ENCODE measurements at regions not wholly inside any gene's neighbourhood (a gene's known extent, or its start where the extent isn't known, plus 50 kb on each side); places are given as distances from the start of the nearest gene placed in this dataset.
"Not testable (repeated sequence)": the region's sequence is repeated elsewhere in the genome, so short reads cannot be mapped to it uniquely, and the experiment has no call there.

DNA sequence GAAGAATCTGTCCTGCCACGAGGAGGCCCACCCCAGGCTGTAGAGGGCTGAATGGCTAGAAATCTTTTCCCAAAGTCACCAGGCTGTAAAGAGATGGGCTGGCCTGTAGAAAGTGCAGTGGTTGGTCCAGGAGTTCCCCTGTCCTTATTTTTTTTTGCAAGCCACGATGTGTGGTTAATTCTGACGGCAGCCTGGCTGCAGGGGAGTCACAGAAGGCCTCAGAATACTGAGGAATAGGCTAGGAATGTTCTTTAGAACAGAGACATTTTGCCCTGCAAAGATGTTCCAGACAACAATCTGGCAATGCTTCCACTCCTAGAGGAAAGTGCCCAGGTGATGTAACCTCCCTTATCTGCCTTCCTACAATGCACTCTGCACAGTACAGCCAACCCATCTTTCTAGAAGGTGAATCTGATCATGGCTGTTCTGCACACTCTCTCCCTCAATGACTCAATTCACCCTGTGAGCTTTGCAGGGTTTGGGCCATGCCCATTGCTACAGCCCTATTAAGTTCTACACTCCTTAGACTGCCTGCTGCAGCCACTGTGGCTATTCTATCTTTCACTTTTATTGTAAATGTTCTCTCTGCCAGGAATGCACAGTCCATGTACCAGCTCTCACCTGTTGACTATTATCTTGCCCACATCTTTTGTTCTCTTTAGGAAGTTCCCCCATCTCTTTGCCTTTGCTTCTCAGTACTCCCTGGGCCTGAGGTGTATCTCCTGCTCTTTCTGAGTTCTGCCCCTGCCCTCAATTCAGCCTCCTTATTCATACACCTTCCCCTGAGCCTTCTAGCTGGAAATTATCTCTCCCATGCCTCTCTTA is 377.8 kb upstream of the CLINT1 start:
- no peak for DNase-seq

DNA sequence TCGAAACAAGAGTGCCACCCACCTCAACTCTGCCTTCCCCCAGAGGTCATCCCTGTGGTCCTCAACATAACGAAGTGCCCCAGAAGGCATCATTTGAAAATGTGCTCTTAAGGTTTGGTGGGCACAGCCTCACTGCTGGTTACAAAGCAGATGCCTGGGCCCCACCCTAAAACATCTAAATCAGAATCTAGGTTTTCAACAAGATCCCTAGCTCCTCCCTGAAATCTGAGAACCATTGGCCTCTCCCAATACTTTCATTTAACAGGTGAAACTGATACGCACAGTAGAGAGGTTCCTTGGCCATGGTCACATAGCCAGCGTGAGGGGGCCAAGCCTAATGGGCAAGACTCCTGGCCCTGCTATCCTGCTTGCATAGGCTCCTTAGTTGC is 376.2 kb upstream of the CLINT1 start:
- DNase-seq = no peak

DNA sequence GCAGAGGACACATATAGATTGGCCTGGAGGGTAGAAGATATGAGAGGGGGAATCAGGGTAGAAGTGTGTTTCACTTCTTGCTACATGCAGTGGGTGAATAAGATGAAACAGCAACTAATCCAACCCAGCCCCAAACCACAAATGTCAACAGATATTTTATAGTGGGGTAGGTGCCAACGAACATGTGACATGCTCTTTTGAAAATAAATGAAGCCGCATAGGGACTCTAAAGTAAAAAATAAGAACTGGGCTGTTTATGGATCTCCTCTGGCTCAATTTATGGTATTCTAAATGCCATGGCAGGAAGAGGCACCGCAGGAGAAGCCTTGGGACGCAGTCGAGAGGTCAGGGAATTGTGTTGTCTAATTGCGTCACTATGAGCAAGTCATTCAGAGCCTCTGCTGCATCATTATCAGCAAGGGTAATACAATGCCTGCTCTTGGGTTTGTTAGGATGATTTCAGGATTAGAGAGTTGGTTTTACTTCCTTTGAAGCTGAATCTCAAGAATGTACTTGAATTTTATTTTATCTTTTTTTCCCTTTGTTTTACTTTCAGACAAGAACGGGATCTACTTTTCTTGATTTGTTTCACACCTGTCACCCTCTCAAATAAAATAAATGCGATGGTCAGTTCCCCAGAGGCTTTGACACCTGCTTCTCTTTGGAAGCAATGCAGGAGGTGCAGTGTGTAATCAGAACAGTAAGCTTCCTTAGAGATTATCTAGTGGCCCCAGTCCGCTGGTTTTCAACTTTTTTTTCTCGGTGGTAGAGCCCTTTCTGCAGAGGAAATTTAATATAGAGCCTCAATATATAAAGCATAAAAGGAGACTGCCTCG is 375.6 kb upstream of the CLINT1 start:
- DNase-seq = no peak

DNA sequence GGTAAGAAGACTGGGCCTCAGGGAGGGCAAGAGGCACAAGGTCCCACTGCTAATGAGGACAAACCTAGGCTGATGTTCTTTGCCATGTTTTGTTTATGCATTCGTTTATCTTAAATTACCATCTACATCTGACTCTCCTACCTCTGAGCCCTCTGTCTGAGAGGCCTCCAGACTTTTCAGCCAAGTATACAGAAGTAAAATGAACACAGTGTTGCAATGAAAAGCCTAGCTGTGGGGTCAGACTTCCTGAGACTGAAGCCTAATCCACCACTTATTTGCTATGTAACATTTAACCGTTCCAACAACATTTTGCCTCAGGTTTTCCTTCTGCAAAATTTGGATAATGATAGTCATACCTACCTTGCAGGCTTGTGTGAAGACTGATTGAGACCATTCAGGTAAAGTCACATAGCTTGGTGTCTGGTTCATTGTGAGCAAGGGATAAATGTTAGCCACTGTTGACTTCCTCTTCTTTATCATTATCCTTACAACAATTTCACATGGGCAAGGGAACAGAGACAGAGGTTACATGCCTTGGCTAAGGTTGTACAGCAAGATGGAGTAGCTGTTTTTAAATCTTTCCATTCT is 374.9 kb upstream of the CLINT1 start:
- DNase-seq = no peak

DNA sequence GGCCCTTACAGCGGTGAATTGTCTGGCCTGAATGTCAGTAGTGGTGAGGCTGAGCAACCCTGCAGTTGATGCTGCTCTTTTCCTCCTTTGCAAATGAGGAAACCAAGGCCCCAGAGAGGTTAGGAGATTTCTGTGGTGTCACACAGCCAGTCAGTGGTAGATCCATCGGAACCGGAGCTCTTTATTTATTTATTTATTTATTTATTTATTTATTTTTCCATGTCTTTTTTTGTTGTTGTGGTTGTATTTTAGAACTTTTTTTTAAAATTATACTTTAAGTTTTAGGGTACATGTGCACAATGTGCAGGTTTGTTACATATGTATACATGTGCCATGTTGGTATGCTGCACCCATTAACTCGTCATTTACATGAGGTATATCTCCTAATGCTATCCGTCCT is 368.4 kb upstream of the CLINT1 start:
- DNase-seq = not testable (repeated sequence)

DNA sequence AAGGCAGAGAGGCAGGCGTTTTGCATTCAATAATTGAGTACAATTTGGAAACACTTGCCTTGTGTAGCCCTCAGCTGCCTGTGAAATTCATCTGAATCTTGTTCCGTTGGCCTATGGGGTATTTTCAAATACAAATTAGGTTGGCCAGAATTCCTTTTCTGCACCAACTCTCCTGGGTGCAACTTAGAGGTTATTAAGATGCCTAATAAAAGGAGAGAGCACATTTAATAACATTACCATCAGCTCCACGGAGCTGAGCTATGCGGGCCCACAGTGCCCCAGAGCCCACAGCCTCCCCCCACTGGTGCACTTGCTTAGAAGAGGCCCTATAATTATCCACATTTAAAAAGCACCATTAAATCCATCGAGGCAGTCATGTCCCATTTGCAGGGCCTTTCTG is 367.6 kb upstream of the CLINT1 start:
- DNase-seq = no peak

DNA sequence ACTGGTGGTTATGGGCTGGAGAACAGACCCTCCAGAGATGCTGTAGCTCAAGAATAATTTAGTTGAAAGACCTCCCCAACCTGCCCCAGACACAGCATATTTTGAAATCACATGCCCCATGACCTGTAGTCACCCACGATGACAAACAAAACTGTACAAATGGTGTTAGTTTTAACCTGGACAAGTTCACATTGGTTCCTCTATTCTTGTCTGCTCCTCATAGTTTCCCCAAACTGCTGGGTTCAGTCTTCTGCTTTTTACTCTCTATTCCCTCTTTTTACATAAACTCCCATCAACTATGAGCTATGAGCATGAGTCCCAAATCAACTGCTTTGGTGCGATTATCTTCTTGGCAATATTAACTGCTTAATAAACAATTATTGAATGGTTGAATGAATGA is 365.3 kb upstream of the CLINT1 start:
- no peak for DNase-seq

DNA sequence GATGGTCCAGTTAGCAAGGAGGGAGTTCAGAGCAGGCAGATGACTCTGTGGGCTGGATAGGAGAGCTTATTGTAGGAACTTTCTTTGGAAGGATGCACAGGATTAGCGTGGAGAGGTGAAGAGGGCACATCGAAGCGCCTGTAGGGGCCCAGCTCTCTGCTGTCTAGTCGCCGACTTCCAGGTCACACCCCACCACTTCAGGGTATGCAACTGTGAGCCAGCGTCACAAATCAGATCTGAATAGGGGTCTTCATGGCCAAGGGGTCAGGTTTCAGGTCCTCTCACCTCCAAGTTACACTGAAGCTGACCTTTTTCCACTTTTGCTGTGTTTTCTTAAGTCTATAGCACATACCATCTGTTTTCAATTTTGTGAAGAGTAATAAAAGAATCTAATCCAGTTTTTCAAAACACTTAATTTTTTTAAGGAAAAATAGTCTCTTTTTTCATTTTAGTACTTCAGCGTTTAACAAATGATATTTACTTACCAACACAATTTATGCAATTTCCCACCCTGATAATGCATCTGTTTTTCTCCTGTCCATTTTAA is 364.2 kb upstream of the CLINT1 start:
- DNase-seq = no peak

DNA sequence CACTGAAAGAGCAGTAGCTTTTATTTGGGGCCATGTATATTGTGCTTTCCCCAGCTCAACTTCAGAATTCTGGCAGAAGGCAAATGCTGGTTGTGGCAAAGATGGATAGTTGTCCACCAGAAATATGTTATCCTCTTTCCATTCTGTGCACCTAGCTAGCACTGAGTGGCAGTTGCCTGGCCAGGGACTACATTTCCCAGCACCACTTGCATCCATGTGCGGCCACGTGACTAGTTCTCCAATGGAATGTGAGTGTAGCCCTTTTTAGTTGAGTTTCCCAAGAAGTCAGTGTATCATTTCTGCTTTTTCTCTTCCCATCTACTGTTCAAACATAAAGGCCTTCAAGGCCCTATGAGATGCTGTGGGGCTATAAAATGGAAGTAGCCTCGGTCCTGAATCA is 354.0 kb upstream of the CLINT1 start:
- DNase-seq = no peak

DNA sequence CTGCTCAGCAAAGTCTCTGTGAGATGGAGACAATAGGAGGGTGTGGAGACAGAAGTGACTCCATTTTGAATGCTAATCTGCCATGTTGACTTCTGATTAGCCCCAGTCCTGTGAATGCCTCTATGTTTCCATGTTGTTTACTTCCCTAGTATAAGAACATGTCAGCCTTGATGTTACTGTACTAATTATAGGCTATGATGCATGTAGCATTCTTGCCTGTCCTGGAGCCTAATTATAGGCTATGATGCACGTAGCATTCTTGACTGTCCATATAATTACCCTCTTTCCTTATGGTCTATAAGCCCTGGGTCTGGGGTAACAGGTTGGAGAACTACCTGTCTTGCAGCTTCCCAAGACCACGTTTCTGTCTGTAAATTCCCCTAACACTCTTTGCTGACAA is 353.3 kb upstream of the CLINT1 start:
- DNase-seq = no peak

DNA sequence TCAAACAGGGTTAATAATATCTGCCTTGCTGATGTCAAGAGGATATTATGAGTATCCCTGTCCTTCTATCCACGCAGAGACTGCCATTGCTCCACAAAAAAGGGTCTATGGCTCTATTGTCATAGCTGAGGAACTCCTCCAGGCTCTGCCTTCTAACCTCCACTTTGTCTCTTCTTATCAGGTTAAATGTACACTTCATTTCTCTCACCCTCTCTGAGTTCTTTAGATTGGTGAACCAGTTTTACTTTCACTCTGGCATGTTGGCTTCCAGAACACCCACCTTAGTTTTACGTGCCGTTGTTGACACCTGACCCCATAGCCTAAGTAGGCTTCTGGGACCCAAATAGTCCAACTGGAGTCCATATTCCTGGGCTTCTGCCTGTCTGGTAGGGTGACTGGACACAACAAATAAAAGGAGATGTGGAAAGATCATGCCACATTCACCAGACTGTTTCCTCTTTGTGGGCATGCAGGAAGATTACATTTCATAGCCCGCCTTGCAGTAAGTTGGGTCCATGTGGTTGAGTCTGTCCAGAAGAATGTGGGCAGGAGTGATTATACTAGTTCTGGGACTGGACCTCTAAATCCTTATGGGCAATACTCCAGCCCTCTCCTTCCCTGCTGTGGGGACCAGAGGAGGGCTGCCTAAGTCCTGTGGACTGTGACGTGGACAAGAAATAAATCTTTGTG is 350.4 kb upstream of the CLINT1 start:
- DNase-seq = no peak

DNA sequence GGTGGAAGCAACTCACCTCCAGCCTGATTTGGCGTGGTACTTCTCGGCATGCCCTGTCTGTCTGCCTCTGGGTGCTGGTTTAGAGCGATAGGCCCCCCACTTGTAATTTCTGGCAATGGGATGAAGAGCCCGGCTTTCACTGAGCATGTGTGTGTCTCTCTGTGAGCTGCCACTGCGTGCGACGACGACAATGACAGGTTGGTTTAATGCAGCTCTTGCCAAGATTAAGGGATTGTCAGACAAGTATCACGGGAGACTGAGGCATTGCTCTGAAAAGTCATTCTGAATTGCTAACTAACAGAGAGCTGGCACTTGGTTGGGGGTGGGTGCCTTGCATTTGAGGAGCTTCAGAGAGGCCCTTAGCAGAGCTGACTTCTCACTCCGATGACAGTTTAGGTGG is 348.8 kb upstream of the CLINT1 start:
- no peak for DNase-seq

DNA sequence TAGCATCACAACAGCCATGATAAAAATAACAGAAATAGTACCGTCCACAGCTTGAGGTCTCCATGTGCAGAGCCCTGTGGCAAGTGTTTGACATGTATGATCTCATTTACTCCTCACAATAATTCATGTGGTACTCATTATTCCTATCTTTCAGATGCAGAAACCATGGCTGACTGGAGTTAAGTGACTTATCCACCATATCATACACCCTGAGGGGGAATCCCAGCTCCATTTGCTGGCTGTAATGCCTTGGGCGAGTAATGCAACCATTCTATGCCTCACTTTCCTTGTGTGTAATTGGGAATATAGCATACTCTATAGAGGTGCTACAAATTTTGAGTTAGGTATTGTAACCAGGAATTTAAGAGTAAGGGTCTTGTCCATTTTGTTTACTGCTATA is 347.0 kb upstream of the CLINT1 start:
- no peak for DNase-seq

DNA sequence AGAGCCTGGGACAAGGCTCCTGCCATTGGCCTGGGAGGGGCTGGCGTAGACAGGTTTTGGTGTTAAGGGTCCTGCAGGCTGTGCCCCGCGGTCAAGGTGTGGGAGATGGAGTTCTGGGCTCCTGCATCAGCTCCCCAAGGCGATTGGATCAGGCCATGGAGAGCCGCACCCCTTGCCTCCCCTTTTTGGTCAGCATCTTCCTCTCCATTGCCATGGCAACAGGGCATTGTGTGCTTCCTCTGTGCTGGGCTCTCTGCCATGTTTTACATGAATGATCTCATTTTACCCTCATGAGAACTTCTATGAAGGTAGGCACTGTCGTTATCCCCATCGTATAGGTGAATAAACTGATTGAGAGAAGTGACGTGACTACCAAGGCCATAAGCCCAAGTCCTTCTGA is 344.3 kb upstream of the CLINT1 start:
- no peak for DNase-seq

DNA sequence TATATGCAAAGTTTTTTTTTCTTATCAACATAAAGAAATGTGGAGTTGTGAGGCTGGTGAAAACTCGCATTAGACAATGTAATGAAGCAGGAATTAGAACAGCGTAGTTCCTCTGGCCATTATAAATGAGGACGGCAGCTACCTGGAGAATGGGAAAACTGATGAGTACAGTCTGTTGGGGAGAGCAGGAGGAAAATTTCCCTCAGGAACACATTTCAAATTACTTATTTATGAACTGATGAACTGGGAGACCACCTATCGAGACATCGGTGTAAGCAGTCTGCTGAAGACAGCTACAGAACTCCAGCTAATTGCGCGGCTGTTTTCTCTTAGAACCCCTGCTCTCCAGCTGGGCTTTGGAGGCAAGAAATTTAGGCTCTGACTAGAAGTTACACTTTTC is 343.9 kb upstream of the CLINT1 start:
- no peak for DNase-seq

DNA sequence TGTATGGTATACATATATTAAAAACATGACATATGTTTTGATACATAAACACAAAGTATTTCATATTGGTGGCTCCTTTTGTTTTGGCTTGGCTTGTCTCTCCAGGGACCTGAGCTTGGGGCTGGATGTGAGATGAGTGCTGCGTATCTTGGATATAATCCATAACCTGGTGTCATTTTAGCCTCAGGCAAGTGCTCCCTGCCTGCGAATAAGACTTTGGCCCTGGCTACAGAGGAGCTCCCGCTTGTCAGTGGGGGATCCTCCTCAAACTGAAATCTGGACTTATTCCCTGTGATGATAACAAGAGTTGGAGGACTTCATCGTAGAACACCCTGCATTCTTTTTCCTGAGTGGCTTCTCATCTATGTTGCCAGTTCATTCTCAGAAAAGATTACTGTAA is 341.7 kb upstream of the CLINT1 start:
- no peak for DNase-seq

DNA sequence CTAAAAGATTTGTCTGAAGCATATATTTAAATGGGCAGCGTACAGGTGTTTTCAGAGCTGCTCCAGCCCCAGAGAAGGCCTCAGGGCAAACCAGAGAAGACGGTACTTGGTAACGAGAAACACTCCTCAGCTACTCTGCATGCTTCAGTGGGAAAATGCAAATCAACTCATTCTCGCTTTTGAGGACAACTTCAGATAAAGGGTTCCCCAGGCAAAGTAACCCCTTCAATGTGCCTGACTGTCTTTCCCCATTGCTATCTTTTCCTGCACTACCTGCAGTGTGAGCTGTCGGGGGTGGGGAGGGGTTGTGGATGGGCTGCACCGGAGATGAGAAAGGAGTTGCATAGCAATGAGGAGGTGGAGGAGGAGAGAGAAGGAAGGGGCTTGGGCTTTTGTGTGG is 339.7 kb upstream of the CLINT1 start:
- no peak for DNase-seq

DNA sequence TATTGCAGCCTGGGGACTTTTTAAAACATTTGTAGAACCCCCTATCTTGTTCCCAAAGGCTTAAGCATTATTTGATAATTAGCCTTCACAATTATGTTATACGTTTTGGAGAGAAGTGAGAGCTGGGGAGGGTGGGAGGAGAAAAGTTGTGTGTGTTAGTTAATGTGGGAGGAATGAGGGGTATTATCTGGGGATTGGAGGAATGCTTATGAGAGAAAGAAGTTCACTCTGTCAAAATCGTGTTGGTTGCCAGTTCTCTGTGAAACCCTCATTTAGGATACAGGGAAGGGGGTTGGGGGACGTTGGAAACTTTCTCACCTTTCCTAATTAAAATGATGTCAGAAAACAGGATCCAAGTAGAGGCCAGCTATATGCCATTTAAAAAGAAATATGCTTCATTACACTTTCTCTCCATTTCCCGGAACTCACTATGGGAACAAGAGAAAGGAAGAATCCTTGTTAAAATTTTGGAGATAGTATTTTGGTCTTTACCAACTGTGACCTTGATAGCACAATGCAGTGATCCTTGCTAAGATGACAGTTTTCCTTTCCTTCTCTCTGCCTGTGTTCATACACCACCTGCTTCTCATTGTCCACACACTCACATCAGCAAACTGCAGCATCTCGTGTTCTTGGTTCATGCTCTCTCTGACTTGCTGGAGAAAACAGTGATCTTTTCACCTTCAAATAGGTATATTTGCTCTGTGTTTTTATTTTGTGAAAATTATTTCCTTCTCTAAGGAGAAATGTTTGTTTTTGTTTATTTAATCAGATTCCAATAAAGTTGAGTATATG is 336.7 kb upstream of the CLINT1 start:
- DNase-seq = no peak

DNA sequence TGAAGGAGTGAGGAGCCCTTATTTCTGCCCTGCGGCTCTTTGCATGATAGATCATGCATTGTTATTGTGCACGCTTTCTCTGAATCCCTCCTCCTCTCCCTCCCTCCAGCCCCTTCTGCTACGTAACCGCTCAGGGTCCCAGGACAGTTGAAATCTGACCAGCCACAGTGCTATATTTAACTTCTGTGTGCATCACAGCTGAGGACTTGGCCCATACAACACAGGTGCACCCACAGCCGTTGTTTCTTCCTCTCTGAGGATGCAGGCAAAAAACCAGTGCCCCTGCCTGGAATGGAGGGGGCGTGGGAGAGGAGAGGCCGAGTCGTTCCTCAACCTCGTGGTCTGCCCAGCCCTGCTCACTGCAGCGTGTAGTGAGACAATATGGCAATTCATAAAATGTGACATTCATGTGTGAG is 335.6 kb upstream of the CLINT1 start:
- no peak for DNase-seq

DNA sequence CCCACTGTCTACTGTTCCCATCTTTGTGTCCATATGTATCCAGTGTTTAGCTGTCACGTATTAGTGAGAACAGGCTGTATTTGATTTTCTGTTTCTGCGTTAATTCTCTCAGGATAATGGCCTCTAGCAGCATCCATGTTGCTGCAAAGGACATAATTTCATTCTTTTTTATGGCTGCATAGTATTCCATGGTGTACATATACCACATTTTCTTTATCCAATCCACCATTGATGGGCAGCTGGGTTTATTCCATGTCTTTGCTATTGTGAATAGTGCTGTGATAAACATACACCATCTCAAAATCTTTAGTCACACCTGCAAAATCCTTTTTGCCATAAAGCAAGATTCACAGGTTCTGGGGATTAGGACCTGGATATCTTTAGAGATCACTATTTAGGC is 334.4 kb upstream of the CLINT1 start:
- not testable (repeated sequence) for DNase-seq

DNA sequence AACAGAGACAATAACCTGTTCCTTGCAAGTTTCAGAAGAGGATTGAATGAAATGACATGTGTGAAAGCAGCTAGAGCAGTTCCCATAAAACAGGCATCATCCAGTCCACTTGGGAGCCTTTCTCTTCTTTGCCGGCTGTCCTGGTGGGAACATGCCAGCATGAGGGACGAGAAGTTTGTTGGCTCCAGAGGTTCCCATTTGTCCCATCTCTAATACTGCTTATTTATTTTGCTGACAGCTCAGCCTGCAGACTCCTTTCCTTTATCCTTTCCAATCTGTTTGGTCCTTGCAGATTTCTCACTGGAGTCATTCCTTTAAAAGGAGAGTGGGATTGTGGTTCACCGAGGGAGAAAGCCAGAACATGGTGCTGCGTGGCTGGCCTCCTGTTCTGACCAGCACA is 321.5 kb upstream of the CLINT1 start:
- DNase-seq = no peak

DNA sequence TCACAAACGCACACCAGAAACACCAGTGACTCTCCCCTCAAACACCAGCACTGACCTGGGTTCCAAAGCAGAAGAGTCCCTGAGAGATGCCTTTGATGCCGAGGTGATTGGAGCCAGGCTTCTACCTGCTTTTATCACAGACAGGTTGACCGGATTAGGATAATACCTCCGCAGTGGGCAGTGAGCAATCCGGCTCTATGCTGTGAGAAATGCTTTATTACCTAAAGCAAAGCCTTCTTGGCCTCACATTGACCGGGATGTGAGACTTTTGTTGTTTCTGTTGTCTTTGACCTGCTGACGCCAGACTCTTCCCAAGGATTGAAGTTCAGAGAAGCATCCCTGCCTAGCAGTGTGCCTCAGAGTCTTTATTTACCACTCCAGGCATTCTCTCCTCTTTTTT is 320.3 kb upstream of the CLINT1 start:
- no peak for DNase-seq

Data from T-helper 1 cell (primary cell).